Aorta (tissue), 5 donors: ENCODE measurements at regions not wholly inside any gene's neighbourhood (a gene's known extent, or its start where the extent isn't known, plus 50 kb on each side); places are given as distances from the start of the nearest gene placed in this dataset.
"Not testable (repeated sequence)": the region's sequence is repeated elsewhere in the genome, so short reads cannot be mapped to it uniquely, and the experiment has no call there.

ENCODE experiments used
- ATAC-seq: fragments of 200-7000 bp; cut with Tn5 transposase; one replicate; pipeline ENCODE4 v1.9.1; 2022; ENCODE audit warnings: moderate library complexity; ENCODE audit not compliant: low FRiP score
- DNase-seq, 2 donors: peaks; one replicate each; pipeline ENCODE4 v3.0.0-alpha.2; 2020
- H3K27ac ChIP-seq, 2 donors: one replicate each; pipeline ENCODE4 v1.5.1; 2013; ENCODE audit warnings: low read length in 2 of 2, mild to moderate bottlenecking in 2 of 2, moderate library complexity in 2 of 2, control low read depth in 1 of 2, inconsistent platforms in 1 of 2, low read depth in 1 of 2
- H3K27me3 ChIP-seq, 2 donors: one replicate each; pipeline ENCODE4 v1.6.1; 2013; ENCODE audit warnings: control low read depth in 1 of 2, low read length in 1 of 2, mild to moderate bottlenecking in 1 of 2, moderate library complexity in 1 of 2; ENCODE audit not compliant: insufficient read depth in 2 of 2, control insufficient read depth in 1 of 2
- H3K36me3 ChIP-seq, 2 donors: one replicate each; pipeline ENCODE4 v1.6.1; 2013; ENCODE audit warnings: control low read depth in 1 of 2, low read length in 1 of 2, mild to moderate bottlenecking in 1 of 2; ENCODE audit not compliant: insufficient read depth in 2 of 2, control insufficient read depth in 1 of 2
- H3K4me1 ChIP-seq, 2 donors: one replicate each; pipeline ENCODE4 v1.6.1; 2013; ENCODE audit warnings: low read length in 2 of 2, control low read depth in 1 of 2, mild to moderate bottlenecking in 1 of 2, moderate library complexity in 1 of 2; ENCODE audit not compliant: insufficient read depth in 2 of 2, control insufficient read depth in 1 of 2
- H3K4me3 ChIP-seq, 2 donors: one replicate each; pipeline ENCODE4 v1.5.1; 2013; ENCODE audit warnings: low read length in 2 of 2, control low read depth in 1 of 2, mild to moderate bottlenecking in 1 of 2
- H3K9me3 ChIP-seq: one replicate; pipeline ENCODE4 v1.6.1; 2013; ENCODE audit warnings: mild to moderate bottlenecking, low read length; ENCODE audit not compliant: control insufficient read depth
- WGBS, 2 donors: extraction: QIAGEN DNeasy Blood & Tissue Kit; methylation state at CpG; one replicate each; pipeline ENCODE4 v1.1.7; 2013; 5-methylcytosine and 5-hydroxymethylcytosine counted together
- intact Hi-C, 2 donors: fragments of 100-400 bp; cut with DNase I; formaldehyde crosslinking; loops; one replicate each; pipeline versions ENCODE4 v1.14.2 to v1.15.0; 2022
- donor health status: healthy with polysubstance abuse.
- donor health status: Bipolar disorder and iron deficiency.
- donor health status: DM: no; HTN: no; CAD: no.
- donor health status: DM: no; HTN: no; CAD: no.
- donor health status: DM: yes; HTN: yes; CAD: no.

DNA sequence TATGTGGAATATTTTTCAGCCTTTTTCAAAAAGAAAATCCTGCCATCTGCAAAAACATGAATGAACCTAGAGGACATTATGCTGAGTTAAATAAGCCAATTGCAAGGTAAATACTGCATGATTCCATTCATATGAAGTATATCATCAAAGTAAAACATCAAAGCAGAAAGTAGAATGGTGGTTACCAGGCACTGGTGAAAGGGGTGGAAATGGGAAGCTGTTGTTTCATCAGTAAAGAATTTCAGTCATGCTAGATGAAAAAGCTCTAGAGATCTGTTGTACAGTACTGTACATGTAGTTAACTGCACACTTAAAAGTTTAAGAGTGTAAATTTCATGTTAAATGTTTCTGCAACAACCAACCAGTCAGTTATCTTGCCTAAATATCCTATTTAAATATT is 196.8 kb upstream of the ADGRL3 start:
- H3K27me3 ChIP-seq: no peaks in the 10 kb centered on the region
- no peaks in the 10 kb centered on the region for H3K36me3 ChIP-seq
- H3K4me1 ChIP-seq: no peaks in the 10 kb centered on the region
- ATAC-seq: no peak
- no peak overlapping the region for H3K27ac ChIP-seq
- no peak overlapping the region for H3K4me3 ChIP-seq
- no peak for DNase-seq
- intact Hi-C loops: no loop called here
- H3K9me3 ChIP-seq: peaks cover 2% of the 10 kb centered on the region

DNA sequence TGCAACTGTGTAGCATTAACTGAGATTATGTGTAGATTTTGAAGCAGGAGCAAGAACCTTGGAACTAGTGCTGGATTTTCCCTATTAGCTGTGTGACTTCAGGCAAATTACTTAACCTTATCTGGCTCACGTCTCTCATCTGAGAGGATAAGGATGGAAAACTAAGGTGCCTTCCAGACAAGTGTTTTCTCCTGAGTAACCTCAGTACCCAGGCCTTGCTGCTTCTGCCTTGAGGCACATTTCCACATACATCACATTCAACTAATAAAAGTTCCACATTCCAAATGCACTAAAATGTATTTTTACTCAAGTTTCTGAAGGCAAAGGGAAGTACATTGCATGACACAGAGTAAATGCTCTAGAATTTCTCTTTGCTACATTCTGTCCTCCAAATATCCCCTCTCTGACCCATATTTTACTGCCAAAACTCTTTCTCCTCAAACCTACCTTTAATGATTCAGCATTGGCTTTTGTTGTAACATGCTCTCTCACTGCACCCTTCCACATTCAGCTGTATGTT is 195.4 kb upstream of the ADGRL3 start:
- Histone ChIP-seq H3K4me1 (no peaks in the 10 kb centered on the region), H3K27me3 (no peaks in the 10 kb centered on the region), H3K9me3 (peaks cover under 1% of the 10 kb centered on the region), H3K36me3 (no peaks in the 10 kb centered on the region), H3K4me3 (no peak overlapping the region), H3K27ac (no peak overlapping the region)
- intact Hi-C loops: no loop called here
- DNase-seq: no peak
- no peak for ATAC-seq
- 50 to 62% methylated on average over 1 of the region's 1 CpG for WGBS, 2 donors

DNA sequence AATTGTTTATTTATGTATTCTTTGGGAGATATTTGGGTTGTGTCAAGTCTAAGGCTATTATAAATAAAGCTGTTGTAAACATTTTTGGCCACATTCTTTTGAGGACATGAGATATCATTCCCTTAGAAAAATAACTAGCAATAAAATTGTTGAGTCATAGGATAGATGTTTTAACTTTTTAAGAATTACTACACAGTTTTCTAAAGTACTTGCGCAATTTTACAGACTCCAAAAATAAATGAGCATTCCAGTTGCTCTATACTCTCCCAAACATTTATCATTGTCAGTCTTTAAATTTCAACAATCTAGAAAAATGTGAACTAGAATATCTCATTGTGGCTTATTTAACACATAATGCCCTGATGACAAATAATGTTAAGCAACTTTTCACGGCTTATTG is 189.1 kb upstream of the ADGRL3 start:
- DNase-seq (no peak), ATAC-seq (no peak)
- H3K4me1 ChIP-seq: no peaks in the 10 kb centered on the region
- no peak overlapping the region for H3K4me3 ChIP-seq
- H3K27ac ChIP-seq: no peak overlapping the region
- no peaks in the 10 kb centered on the region for H3K27me3 ChIP-seq
- 74 to 75% methylated on average over 2 of the region's 2 CpGs for WGBS, 2 donors
- intact Hi-C loops: no loop called here
- no peaks in the 10 kb centered on the region for H3K36me3 ChIP-seq
- H3K9me3 ChIP-seq: no peaks in the 10 kb centered on the region

DNA sequence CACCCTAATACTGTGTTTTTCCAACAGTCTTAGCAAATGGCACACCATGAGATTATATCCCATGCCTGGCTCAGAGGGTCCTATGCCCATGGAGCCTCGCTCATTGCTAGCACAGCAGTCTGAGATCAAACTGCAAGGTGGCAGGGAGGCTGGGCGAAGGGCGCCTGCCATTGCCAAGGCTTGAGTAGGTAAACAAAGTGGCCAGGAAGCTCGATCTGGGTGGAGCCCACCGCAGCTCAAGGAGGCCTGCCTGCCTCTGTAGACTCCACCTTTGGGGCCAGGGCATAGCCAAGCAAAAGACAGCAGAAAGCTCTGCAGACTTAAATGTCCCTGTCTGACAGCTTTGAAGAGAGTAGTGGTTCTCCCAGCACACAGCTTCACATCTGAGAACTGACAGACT is 188.2 kb upstream of the ADGRL3 start:
- H3K27me3 ChIP-seq, ATAC-seq, H3K4me3 ChIP-seq, intact Hi-C loops, H3K27ac ChIP-seq, H3K4me1 ChIP-seq, H3K36me3 ChIP-seq, H3K9me3 ChIP-seq: not testable (repeated sequence)
- DNase-seq: peak in 1 of 2 donors; percentile 57
- 91 to 92% methylated on average over 5 of the region's 5 CpGs for WGBS, 2 donors

DNA sequence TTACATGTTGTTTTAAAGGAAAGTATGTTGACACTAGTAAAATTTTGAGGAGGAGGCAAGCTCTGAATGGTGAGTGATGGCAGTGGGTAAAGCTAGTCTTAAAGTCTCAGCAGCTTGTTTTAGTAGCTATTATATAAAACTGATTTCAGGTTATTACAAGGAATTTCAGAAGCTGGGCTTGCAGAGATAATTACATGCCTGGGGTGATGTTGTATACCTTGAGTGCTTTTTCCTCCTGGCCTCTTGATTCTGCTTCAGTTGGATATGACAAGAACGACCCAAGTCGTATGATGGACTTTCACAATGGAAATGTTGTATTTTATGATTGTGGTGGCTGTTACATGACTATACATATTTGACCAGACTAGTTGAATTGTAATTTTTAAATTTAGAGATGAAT is 175.5 kb upstream of the ADGRL3 start:
- Histone ChIP-seq H3K27me3 (no peaks in the 10 kb centered on the region), H3K4me3 (no peak overlapping the region), H3K27ac (no peak overlapping the region), H3K36me3 (no peaks in the 10 kb centered on the region), H3K9me3 (no peaks in the 10 kb centered on the region), H3K4me1 (no peaks in the 10 kb centered on the region)
- intact Hi-C loops: no loop called here
- WGBS, 2 donors: 89 to 100% methylated on average over 2 of the region's 2 CpGs
- DNase-seq (no peak), ATAC-seq (no peak)

DNA sequence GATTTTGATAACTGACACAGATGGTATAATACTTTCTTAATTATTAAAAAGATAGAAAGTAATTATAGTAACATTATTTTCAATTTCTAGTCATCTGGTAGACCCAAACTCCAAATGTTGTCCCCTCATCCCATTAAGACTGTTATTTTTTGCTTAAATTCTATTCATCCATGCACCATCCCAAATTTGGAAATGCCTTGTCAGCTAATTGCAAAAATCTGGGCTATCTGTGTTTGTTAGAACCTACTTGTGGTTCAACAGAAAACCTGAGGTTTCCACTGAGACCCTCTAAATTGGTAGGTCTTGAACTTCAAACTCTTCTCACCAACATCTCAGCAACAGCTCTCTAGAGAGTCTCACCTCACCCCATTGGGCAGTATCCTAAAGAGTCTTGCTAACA is 172.2 kb upstream of the ADGRL3 start:
- Histone ChIP-seq H3K36me3 (no peaks in the 10 kb centered on the region), H3K4me1 (no peaks in the 10 kb centered on the region), H3K27ac (no peak overlapping the region), H3K4me3 (no peak overlapping the region), H3K9me3 (no peaks in the 10 kb centered on the region), H3K27me3 (no peaks in the 10 kb centered on the region)
- ATAC-seq (no peak), DNase-seq (no peak)
- intact Hi-C loops: no loop called here

DNA sequence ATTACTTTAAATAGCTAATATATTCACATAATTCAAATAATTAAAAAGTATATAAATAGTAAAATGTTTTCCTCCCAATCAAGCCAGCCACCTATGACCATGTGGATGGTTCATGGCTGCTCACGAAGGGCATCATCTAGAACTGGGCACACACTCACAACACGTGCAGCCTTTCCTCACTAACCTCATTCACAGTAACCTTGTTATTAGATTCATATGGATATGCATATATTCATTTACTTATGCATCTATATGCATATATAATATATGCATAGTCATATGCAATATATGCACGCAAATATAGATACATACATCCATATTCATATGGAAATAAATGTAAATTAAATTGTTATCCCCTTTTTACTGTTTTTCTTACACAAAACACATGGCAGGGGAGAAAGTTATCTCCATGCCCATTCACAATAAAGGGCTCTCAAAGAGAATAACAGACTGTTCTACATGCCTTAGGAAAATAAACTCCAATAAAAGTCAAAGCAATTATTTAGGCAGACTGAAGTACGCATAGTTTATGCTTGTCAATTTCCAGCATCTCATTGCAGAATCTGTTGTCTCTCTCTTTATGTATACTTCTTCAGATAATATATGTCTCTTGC is 163.9 kb upstream of the ADGRL3 start:
- Histone ChIP-seq H3K27me3 (no peaks in the 10 kb centered on the region), H3K4me3 (no peak overlapping the region), H3K9me3 (no peaks in the 10 kb centered on the region), H3K36me3 (no peaks in the 10 kb centered on the region), H3K4me1 (no peaks in the 10 kb centered on the region), H3K27ac (no peak overlapping the region)
- DNase-seq (no peak), ATAC-seq (no peak)
- 91 to 94% methylated on average over 4 of the region's 4 CpGs for WGBS, 2 donors
- intact Hi-C loops: no loop called here

DNA sequence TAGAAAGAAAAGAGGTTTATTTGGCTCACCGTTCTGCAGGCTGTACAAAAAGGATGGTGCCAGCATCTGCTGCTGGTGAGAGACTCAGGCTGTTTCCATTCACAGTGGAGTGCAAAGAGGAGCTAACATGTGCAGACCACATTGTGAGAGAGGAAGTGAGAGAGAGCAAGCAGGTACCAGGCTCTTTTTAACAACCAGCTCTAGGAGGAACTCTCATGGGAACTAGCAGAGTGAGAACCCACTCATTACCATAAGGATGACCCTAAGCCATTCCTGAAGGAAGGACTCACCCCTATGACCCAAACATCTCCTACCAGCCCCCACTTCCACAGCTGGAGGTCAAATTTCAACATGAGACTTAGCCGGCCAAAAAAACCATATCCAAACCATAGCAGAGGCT is 158.6 kb upstream of the ADGRL3 start:
- ATAC-seq (no peak), DNase-seq (no peak)
- intact Hi-C loops: no loop called here
- Histone ChIP-seq H3K4me3 (no peak overlapping the region), H3K9me3 (no peaks in the 10 kb centered on the region), H3K4me1 (no peaks in the 10 kb centered on the region), H3K27me3 (no peaks in the 10 kb centered on the region), H3K27ac (no peak overlapping the region), H3K36me3 (no peaks in the 10 kb centered on the region)
- 62 to 74% methylated on average over 2 of the region's 2 CpGs for WGBS, 2 donors

DNA sequence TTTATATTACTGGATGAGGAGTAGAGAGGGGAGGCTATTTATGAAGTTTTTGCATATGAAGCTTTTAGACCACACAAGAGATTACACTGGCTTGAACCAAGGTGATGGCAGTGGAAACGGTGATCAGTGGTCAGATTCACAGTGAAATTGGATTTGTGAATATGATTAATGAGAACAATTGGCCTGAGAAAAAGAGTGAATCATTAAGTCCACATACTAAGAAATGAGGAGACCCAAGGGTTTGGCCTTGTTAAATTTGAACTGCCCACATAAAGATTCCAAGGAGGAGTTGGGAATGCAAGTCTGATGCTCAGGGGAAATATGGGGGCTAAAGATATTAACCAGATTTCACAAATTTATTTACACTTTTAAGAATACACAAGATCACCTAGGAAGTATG is 155.3 kb upstream of the ADGRL3 start:
- H3K36me3 ChIP-seq: no peaks in the 10 kb centered on the region
- DNase-seq (no peak), ATAC-seq (no peak)
- no peaks in the 10 kb centered on the region for H3K27me3 ChIP-seq
- H3K9me3 ChIP-seq: no peaks in the 10 kb centered on the region
- no peak overlapping the region for H3K4me3 ChIP-seq
- WGBS, 2 donors: 90 to 93% methylated on average over 1 of the region's 1 CpG
- intact Hi-C loops: no loop called here
- no peak overlapping the region for H3K27ac ChIP-seq
- H3K4me1 ChIP-seq: no peaks in the 10 kb centered on the region
